ENCODE measurements at regions not wholly inside any gene's neighbourhood (a gene's known extent, or its start where the extent isn't known, plus 50 kb on each side); places are given as distances from the start of the nearest gene placed in this dataset.

DNA sequence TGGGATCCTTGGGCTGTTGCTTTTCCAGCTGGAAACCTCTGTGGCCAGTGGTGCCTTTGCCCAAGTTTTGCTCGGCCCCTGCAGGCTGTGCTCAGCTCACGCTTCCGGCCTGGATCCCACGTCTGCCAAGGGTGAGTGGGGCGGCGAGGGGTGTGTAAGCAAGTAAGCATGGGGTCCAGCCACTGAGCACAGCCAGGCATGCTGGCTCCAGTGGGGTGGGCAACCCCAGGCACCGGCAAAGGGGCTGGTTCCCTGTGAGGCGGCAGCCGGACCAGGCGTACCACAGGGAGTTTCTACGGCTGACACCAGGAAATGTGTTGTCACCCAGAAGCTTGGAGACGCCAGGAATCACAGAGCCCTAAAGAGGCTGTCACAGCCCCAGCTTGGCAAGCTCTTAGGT, 393.4 kb upstream of the CCDC196 start:
- TF ChIP-seq, protein P1, sequence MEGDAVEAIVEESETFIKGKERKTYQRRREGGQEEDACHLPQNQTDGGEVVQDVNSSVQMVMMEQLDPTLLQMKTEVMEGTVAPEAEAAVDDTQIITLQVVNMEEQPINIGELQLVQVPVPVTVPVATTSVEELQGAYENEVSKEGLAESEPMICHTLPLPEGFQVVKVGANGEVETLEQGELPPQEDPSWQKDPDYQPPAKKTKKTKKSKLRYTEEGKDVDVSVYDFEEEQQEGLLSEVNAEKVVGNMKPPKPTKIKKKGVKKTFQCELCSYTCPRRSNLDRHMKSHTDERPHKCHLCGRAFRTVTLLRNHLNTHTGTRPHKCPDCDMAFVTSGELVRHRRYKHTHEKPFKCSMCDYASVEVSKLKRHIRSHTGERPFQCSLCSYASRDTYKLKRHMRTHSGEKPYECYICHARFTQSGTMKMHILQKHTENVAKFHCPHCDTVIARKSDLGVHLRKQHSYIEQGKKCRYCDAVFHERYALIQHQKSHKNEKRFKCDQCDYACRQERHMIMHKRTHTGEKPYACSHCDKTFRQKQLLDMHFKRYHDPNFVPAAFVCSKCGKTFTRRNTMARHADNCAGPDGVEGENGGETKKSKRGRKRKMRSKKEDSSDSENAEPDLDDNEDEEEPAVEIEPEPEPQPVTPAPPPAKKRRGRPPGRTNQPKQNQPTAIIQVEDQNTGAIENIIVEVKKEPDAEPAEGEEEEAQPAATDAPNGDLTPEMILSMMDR (conservative IDR thresholded peaks at IDR 0.05 in 1 of 2, IDR thresholded peaks at IDR 0.05 in 1 of 2; ENCODE audit: low read depth in 1 of 2, low read length in 2 of 2) = no peak
- no peak for TF ChIP-seq EZH2 (IDR thresholded peaks at IDR 0.05; ENCODE audit: low read length, missing control alignments)

All from fibroblast of lung (primary cell).